Mesothelial cell of epicardium (in vitro differentiated cells): ENCODE measurements at regions not wholly inside any gene's neighbourhood (a gene's known extent, or its start where the extent isn't known, plus 50 kb on each side); places are given as distances from the start of the nearest gene placed in this dataset.

Experiments used
- DNase-seq, 2 experiments: peaks; one replicate each; pipeline ENCODE4 v3.0.0; 2021; ENCODE audit warnings: low spot score in 2 of 2; ENCODE audit not compliant: unreplicated experiment in 2 of 2
- H3K27ac Mint-ChIP-seq: 2 replicates; pipeline ENCODE4 v1.8.0; 2021; ENCODE audit warnings: mixed read lengths
- H3K27me3 Mint-ChIP-seq: 2 replicates; pipeline ENCODE4 v1.8.0; 2021; ENCODE audit warnings: low read depth, mixed read lengths
- H3K36me3 Mint-ChIP-seq: 2 replicates; pipeline ENCODE4 v1.8.0; 2021; ENCODE audit warnings: mixed read lengths
- H3K4me1 Mint-ChIP-seq: 2 replicates; pipeline ENCODE4 v1.8.0; 2021; ENCODE audit warnings: mixed read lengths
- H3K4me3 Mint-ChIP-seq: 2 replicates; pipeline ENCODE4 v1.8.0; 2021; ENCODE audit warnings: mild to moderate bottlenecking, moderate library complexity, mixed read lengths
- H3K9me3 Mint-ChIP-seq: 2 replicates; pipeline ENCODE4 v1.8.0; 2021; ENCODE audit warnings: mixed read lengths
- CTCF ChIP-seq: fragments of 200-600 bp; sonication (generic); IDR thresholded peaks from one replicate; pipeline ENCODE4 v1.5.0; 2021; ENCODE audit warnings: antibody characterized with exemption; ENCODE audit not compliant: unreplicated experiment

DNA sequence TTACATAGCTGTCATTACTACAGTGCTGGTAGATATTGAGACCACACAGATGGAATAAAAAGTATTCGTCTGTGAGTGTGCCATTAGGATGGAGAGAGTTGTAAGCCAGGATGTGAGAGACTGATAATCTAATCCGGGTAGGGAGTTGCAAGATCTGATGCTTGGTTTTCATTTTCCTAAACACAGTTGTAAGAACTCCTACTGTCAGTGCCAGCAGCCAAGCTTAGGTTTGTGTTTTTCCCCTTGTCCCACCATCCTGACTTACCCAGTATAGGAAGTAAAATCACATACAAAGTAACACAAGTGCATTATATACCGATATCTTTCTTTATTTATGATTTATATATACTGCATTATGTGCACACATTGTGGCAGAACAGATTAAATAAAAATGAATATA, 726.4 kb upstream of the PCDH20 start:
- Mint-ChIP-seq H3K36me3 (peaks cover 2% of the 10 kb centered on the region), H3K9me3 (peaks cover 56% of the 10 kb centered on the region), H3K27ac (no peak overlapping the region), H3K4me3 (no peak overlapping the region), H3K27me3 (no peaks in the 10 kb centered on the region), H3K4me1 (no peaks in the 10 kb centered on the region)
- TF ChIP-seq CTCF = no peak
- no peak for DNase-seq

GRCh38 chr13:62139597-62139996, 723.9 kb upstream of the PCDH20 start:
- Mint-ChIP-seq H3K4me1 (no peaks in the 10 kb centered on the region), H3K27ac (no peak overlapping the region), H3K27me3 (no peaks in the 10 kb centered on the region), H3K36me3 (peaks cover 2% of the 10 kb centered on the region), H3K9me3 (peaks cover 38% of the 10 kb centered on the region), H3K4me3 (no peak overlapping the region)
- DNase-seq = no peak
- TF ChIP-seq CTCF = no peak

DNA sequence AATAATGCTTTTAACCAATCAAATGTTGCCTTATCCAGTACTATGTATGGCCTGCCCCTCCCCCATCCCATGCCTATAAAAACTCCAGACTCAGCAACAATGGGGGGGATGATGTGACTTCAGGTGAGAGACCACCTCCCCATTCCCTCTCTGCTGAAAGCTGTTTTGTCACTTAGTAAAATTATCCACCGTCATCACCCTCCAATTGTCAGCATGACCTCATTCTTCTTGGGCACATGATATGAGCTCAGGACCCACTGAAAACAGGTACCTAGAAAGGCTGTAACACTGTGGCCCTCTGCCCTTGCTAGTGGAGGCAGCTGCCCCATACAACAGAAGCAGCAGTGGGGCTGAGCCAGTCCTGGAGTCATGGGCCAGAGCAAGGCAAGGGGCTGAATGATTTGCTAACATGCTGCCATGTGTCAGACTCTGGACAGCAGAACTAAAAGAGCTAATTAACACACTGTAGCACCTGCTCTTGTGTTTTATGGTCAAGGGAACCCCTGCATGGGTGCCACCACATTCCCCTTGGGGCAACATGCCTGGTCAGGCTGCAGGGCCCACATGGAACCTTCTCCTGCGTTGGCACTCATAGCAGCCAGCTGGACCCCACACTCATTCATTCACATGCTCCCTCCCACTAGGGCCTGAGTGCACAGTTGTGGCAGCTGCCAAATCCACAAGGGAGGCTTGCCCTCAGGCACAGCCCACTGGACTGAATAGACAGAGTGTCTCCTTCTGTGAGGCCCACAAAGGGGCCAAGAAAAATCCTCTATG, 722.2 kb upstream of the PCDH20 start:
- Mint-ChIP-seq H3K4me3 (no peak overlapping the region), H3K4me1 (no peaks in the 10 kb centered on the region)

DNA sequence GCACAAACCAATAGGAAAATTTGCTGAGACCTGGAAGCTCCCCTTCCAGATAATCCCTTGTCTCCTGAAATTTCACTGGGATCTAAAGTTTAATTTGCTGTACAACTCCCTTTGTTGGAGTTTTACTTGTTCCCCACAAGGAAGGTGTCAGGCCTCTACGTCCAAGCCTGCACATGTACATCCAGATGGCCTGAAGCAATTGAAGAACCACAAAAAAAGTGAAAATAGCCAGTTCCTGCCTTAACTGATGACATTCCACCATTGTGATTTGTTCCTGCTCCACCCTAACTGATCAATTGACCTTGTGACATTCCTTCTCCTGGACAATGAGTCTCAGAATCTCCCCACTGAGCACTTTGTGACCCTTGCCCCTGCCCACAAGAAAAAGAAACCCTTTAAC, 716.0 kb upstream of the PCDH20 start:
- Mint-ChIP-seq H3K27ac (no peak overlapping the region), H3K36me3 (peaks cover 2% of the 10 kb centered on the region), H3K4me3 (no peak overlapping the region), H3K27me3 (no peaks in the 10 kb centered on the region), H3K4me1 (no peaks in the 10 kb centered on the region), H3K9me3 (peaks cover 22% of the 10 kb centered on the region)
- no peak for DNase-seq
- no peak for TF ChIP-seq CTCF

More for the DNA sequence above, 722.2 kb upstream of the PCDH20 start:
- no peaks in the 10 kb centered on the region for H3K27me3 Mint-ChIP-seq
- H3K9me3 Mint-ChIP-seq = peaks cover 31% of the 10 kb centered on the region
- peaks cover 2% of the 10 kb centered on the region for H3K36me3 Mint-ChIP-seq
- no peak for TF ChIP-seq CTCF
- H3K27ac Mint-ChIP-seq = no peak overlapping the region
- DNase-seq = no peak

DNA sequence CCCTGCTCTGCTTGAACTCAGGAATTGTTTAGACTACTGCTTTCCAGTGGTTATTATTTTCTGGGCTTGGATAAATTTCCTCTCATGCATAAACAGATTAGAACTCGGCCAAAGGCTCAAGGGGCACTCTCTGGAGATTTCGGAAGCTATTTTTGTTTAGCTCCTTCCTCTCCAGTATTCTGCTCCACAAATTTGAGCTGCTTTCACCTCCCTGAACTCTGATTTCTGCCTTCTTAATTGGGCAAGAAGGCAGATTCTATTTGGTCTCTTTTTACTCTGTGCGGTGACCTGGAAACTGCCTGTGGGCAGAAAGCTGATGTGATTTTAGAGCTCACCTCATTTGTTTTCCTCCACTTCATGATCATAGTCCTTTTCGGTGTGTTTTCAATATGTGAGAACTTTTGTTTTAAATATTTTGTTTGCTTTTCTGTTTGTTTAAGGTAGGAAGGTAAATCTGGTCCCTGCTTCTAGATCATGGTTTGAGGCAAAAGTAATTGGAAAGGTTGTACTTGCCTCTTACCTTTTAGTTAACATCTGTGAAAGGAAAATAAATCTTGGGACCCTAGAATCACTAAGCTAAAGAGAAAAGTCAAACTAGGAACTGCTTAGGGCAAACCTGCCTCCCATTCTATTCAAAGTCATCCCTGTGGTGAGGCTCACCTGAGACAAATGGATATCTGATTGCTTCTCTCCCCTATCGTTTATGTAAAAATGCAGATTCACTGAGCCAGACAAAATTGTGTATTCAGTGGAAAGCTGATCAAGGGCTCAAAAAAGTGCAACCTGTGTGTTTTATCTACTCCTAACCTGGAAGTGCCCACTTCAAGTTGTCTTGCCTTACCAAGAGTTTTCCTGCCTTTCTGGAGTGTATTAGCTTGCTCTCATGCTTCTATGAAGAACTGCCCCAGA, 714.7 kb upstream of the PCDH20 start:
- H3K27me3 Mint-ChIP-seq = no peaks in the 10 kb centered on the region
- H3K9me3 Mint-ChIP-seq = peaks cover 22% of the 10 kb centered on the region
- no peaks in the 10 kb centered on the region for H3K4me1 Mint-ChIP-seq
- H3K27ac Mint-ChIP-seq = no peak overlapping the region
- H3K36me3 Mint-ChIP-seq = peaks cover 2% of the 10 kb centered on the region
- DNase-seq = no peak
- no peak overlapping the region for H3K4me3 Mint-ChIP-seq
- no peak for TF ChIP-seq CTCF
